ENCODE measurements at regions not wholly inside any gene's neighbourhood (a gene's known extent, or its start where the extent isn't known, plus 50 kb on each side); places are given as distances from the start of the nearest gene placed in this dataset.

GRCh38 chr11:71101046-71101445, 151.3 kb downstream of the SHANK2 start:
- TF ChIP-seq POLR2AphosphoS5 (IDR thresholded peaks at IDR 0.05; ENCODE audit: insufficient read depth in 1 of 2, low read depth in 1 of 2) (no peak), CTCF (IDR thresholded peaks at IDR 0.05) (no peak)
